KMS-11 (cell line): ENCODE measurements at regions not wholly inside any gene's neighbourhood (a gene's known extent, or its start where the extent isn't known, plus 50 kb on each side); places are given as distances from the start of the nearest gene placed in this dataset.

ENCODE experiments used
- H2AFZ ChIP-seq: fragments of 200-600 bp; sonication (generic); 2 replicates; pipeline ENCODE4 v1.6.1; 2016; ENCODE audit warnings: antibody characterized with exemption, mixed run types, low read depth
- H3K27ac ChIP-seq: fragments of 200-600 bp; sonication (generic); 2 replicates; pipeline ENCODE4 v1.6.1; 2016; ENCODE audit warnings: mild to moderate bottlenecking, mixed run types
- H3K27me3 ChIP-seq: fragments of 200-600 bp; sonication (generic); 2 replicates; pipeline ENCODE4 v1.6.1; 2017; ENCODE audit warnings: mild to moderate bottlenecking, low read depth, mixed run types, moderate library complexity; ENCODE audit not compliant: insufficient read depth
- H3K36me3 ChIP-seq: fragments of 200-600 bp; sonication (generic); 2 replicates; pipeline ENCODE4 v1.6.1; 2017; ENCODE audit warnings: mild to moderate bottlenecking, mixed run types; ENCODE audit not compliant: insufficient read depth
- H3K4me1 ChIP-seq: fragments of 200-600 bp; sonication (generic); 2 replicates; pipeline ENCODE4 v1.6.1; 2016; ENCODE audit warnings: mild to moderate bottlenecking, low read depth, mixed run types; ENCODE audit not compliant: poor library complexity, severe bottlenecking
- H3K4me2 ChIP-seq: fragments of 200-600 bp; sonication (generic); 2 replicates; pipeline ENCODE4 v1.7.0; 2016; ENCODE audit warnings: mild to moderate bottlenecking, mixed run types
- H3K4me3 ChIP-seq: fragments of 200-600 bp; sonication (generic); IDR thresholded peaks from 2 replicates; pipeline ENCODE4 v1.6.1; 2017; ENCODE audit warnings: low read depth, low read length, mixed read lengths; ENCODE audit not compliant: insufficient read depth
- H3K79me2 ChIP-seq: fragments of 200-600 bp; sonication (generic); 2 replicates; pipeline ENCODE4 v1.6.1; 2016; ENCODE audit warnings: low read depth, mixed run types; ENCODE audit not compliant: insufficient read depth
- H3K9ac ChIP-seq: fragments of 200-600 bp; sonication (generic); 2 replicates; pipeline ENCODE4 v1.6.1; 2016; ENCODE audit warnings: mild to moderate bottlenecking, mixed run types
- H4K20me1 ChIP-seq: fragments of 200-600 bp; sonication (generic); 2 replicates; pipeline ENCODE4 v1.6.1; 2016; ENCODE audit warnings: mild to moderate bottlenecking, mixed run types; ENCODE audit not compliant: insufficient read depth
- TF ChIP-seq, protein P1 (sequence below): fragments of 200-600 bp; sonication (generic); conservative IDR thresholded peaks from 2 replicates; pipeline ENCODE4 v1.6.1; 2017; ENCODE audit warnings: low read depth, mild to moderate bottlenecking, antibody characterized with exemption, low read length, moderate library complexity, mixed read lengths

DNA sequence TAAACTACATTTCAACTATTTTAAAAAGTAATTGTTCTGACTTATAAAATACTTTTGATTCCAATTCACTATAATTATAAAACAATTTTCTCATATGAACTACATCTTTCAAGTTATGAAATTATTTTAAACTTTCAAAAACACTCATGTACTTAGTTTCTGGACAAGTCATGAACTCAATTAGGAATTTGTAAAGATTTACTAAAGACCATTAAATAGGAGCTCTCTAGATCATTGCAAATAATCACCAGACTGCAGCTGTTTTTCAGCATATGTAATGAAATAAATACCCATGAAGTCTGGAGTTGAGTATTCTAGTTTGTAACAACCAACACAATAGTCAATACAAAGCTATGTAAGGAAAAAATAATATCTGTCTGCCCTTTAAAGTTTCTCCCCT lies 605.1 kb upstream of the MIR17HG start:
- Histone ChIP-seq H3K27ac (no peak overlapping the region), H2AFZ (no peak overlapping the region), H3K36me3 (no peaks in the 10 kb centered on the region), H3K4me1 (no peaks in the 10 kb centered on the region), H3K4me2 (no peak overlapping the region), H3K4me3 (no peak overlapping the region), H3K27me3 (no peaks in the 10 kb centered on the region), H3K9ac (no peak overlapping the region), H3K79me2 (no peaks in the 10 kb centered on the region), H4K20me1 (no peaks in the 10 kb centered on the region)
- TF ChIP-seq, protein P1, sequence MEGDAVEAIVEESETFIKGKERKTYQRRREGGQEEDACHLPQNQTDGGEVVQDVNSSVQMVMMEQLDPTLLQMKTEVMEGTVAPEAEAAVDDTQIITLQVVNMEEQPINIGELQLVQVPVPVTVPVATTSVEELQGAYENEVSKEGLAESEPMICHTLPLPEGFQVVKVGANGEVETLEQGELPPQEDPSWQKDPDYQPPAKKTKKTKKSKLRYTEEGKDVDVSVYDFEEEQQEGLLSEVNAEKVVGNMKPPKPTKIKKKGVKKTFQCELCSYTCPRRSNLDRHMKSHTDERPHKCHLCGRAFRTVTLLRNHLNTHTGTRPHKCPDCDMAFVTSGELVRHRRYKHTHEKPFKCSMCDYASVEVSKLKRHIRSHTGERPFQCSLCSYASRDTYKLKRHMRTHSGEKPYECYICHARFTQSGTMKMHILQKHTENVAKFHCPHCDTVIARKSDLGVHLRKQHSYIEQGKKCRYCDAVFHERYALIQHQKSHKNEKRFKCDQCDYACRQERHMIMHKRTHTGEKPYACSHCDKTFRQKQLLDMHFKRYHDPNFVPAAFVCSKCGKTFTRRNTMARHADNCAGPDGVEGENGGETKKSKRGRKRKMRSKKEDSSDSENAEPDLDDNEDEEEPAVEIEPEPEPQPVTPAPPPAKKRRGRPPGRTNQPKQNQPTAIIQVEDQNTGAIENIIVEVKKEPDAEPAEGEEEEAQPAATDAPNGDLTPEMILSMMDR = no peak

DNA sequence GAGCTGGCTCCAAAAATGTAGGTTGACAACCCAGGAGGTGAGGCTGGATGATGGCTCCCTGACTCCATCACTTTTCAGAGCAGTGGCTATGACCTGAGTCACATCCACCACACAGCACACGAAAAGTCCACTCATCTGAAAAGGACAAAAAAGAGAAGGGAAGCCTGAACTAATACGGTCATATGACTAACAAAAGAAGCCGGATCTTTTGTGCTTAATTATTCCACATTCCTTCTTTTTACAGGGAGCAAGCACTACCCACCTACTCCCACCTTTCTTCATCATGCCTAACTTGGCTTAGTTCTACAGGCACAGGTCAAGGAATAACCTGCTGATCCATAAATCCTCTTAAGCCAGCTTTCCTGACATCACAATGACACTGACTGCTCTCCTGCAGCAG lies 601.3 kb upstream of the MIR17HG start:
- no peak overlapping the region for H3K4me3 ChIP-seq
- no peaks in the 10 kb centered on the region for H4K20me1 ChIP-seq
- TF ChIP-seq, protein P1 = no peak

DNA sequence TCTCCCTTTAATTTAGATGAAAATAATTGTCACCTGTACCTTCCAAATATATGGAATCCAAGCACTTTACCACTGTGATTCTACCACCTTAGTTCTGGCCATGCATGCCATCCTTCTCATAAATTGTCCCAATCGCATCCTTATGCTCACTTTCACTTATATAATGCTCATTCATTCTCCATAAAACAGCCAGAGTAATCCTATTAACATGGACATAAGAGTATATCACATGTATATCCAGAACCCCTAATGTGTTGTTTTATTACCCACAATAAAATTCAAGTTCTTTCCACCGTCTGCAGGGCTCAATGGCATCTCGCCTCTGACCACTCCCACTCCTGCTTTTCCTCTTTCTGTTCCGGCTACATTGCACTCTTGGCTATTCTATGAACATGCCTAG lies 597.5 kb upstream of the MIR17HG start:
- Histone ChIP-seq H3K36me3 (no peaks in the 10 kb centered on the region), H3K27me3 (no peaks in the 10 kb centered on the region), H2AFZ (no peak overlapping the region), H3K4me3 (no peak overlapping the region), H4K20me1 (no peaks in the 10 kb centered on the region), H3K4me2 (no peak overlapping the region), H3K27ac (no peak overlapping the region), H3K4me1 (no peaks in the 10 kb centered on the region), H3K79me2 (no peaks in the 10 kb centered on the region), H3K9ac (no peak overlapping the region)
- TF ChIP-seq, protein P1 = no peak

More for the DNA sequence above, 601.3 kb upstream of the MIR17HG start:
- Histone ChIP-seq H3K4me1 (no peaks in the 10 kb centered on the region), H3K79me2 (no peaks in the 10 kb centered on the region), H3K36me3 (no peaks in the 10 kb centered on the region), H3K27me3 (no peaks in the 10 kb centered on the region), H3K27ac (no peak overlapping the region), H3K4me2 (no peak overlapping the region), H3K9ac (no peak overlapping the region), H2AFZ (no peak overlapping the region)

DNA sequence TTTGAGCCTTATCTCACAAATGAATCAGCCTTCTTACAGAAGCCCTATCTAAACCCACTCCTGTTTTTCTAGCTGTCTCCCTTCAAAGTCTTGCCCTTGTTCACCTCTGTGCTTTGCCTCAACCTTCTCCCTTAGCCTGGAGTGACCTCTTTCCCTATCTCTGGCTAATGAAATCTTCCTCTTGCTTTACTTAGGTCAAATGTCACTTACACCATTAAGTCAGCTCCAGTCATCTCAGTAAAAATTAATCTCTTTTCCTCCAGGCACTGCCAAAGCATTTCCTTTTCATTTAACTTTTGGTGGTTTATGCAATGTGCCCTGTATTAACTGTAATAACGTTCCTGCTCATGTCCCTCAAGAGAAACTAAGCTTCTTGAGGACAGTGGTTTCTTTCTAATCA lies 596.5 kb upstream of the MIR17HG start:
- H2AFZ ChIP-seq = no peak overlapping the region
- no peaks in the 10 kb centered on the region for H4K20me1 ChIP-seq

More for the DNA sequence above, 596.5 kb upstream of the MIR17HG start:
- no peak overlapping the region for H3K4me2 ChIP-seq
- H3K4me3 ChIP-seq = no peak overlapping the region
- no peaks in the 10 kb centered on the region for H3K4me1 ChIP-seq
- H3K9ac ChIP-seq = no peak overlapping the region
- no peaks in the 10 kb centered on the region for H3K27me3 ChIP-seq
- TF ChIP-seq, protein P1 = no peak
- H3K79me2 ChIP-seq = no peaks in the 10 kb centered on the region
- H3K27ac ChIP-seq = no peak overlapping the region
- H3K36me3 ChIP-seq = no peaks in the 10 kb centered on the region
